Right atrium auricular region (tissue), 2 donors: ENCODE measurements at regions not wholly inside any gene's neighbourhood (a gene's known extent, or its start where the extent isn't known, plus 50 kb on each side); places are given as distances from the start of the nearest gene placed in this dataset.

ENCODE experiments used
- DNase-seq: peaks from one replicate; pipeline ENCODE4 v3.0.0-alpha.2; 2019; ENCODE audit warnings: low spot score
- H3K27ac ChIP-seq, 2 donors: fragments of 200-600 bp; sonication (generic); 1 replicate in 1 of 2; 2 replicates in 1 of 2; pipeline ENCODE4 v1.5.1; 2016 to 2019
- H3K27me3 ChIP-seq, 2 donors: fragments of 200-600 bp; sonication (generic); one replicate each; pipeline versions ENCODE4 v1.5.1 to v1.6.0; 2017 to 2019
- H3K36me3 ChIP-seq: fragments of 200-600 bp; sonication (generic); one replicate; pipeline ENCODE4 v1.5.1; 2016
- H3K4me1 ChIP-seq, 2 donors: fragments of 200-600 bp; sonication (generic); one replicate each; pipeline versions ENCODE4 v1.5.1 to v1.6.0; 2017 to 2019
- H3K4me3 ChIP-seq, 2 donors: fragments of 200-600 bp; sonication (generic); 1 replicate in 1 of 2; 2 replicates in 1 of 2; pipeline ENCODE4 v1.5.1; 2017 to 2019; ENCODE audit warnings: mild to moderate bottlenecking in 1 of 2, moderate library complexity in 1 of 2
- H3K9me3 ChIP-seq, 2 donors: fragments of 200-600 bp; sonication (generic); one replicate each; pipeline ENCODE4 v1.5.1; 2019
- CTCF ChIP-seq, 2 donors: fragments of 200-600 bp; sonication (generic); IDR thresholded peaks; one replicate each; pipeline ENCODE4 v1.5.1; 2019; ENCODE audit warnings: antibody characterized with exemption in 2 of 2

DNA sequence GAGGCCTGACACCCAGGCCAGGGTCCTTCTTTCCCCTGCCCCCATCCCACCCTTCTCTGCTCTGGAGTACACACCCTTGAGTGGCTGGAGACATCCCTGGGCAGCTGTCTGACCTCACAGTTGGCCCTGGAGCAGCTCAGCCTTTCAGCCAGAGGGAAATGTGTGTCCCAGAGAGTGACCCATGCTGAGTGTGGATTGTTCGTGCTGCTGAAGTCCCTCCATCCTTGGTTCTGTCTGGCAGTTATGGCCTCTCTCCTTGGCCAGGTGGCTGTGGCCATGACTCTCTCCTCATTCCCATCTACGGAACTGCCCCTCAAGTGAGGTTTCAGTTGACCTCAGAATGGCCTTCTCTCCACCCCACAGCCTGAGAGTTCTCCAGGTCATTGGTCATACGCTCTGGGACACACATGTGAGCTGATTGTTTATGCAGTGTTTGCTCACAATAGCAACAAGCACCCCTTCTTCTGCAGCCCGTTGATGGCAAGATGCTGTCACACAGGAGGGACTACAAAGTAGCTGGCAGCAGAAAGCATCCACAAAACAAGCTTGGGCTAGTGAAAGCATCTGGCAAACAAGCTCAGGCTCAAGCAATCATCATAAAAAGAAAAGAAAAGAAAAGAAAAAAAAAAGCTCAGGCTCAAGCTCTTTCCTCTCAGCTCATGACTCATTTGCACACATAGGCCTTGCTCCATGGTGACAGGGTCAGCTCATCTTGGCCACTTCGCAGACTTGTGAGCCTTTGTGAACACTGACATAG, 55.3 kb upstream of the ITGA11 start:
- no peak for TF ChIP-seq CTCF (IDR thresholded peaks at IDR 0.05)
- Histone ChIP-seq H3K27me3 (no peaks in the 10 kb centered on the region), H3K36me3 (no peaks in the 10 kb centered on the region), H3K27ac (peak overlapping the region; percentile 68 to 69), H3K4me1 (peaks cover 0 to 38% of the 10 kb centered on the region in 2 donors), H3K9me3 (no peaks in the 10 kb centered on the region), H3K4me3 (no peak overlapping the region)
- DNase-seq = no peak

DNA sequence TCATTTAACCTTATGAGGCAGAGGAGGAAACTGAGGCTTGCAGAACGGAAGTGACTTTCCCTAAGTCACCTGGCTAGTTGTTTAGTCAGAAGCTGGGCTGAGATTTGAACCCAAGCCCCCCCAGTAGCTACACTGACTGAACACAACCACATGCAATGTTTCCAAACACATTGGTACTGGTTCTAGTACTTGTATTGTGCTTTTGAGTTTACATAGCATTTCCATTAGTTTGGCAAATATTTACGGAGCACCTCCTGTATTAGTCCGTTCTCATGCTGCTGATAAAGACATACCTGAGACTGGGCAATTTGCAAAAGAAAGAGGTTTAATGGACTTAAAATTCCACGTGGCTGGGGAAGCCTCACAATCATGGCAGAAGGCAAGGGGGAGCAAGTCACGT, 56.3 kb upstream of the ITGA11 start:
- no peaks in the 10 kb centered on the region for H3K36me3 ChIP-seq
- no peak overlapping the region for H3K4me3 ChIP-seq
- H3K4me1 ChIP-seq = peaks cover 0 to 39% of the 10 kb centered on the region in 2 donors
- peak overlapping the region; percentile 68 to 69 for H3K27ac ChIP-seq
- TF ChIP-seq CTCF (IDR thresholded peaks at IDR 0.05) = no peak
- H3K9me3 ChIP-seq = no peaks in the 10 kb centered on the region
- no peak for DNase-seq
- H3K27me3 ChIP-seq = no peaks in the 10 kb centered on the region

DNA sequence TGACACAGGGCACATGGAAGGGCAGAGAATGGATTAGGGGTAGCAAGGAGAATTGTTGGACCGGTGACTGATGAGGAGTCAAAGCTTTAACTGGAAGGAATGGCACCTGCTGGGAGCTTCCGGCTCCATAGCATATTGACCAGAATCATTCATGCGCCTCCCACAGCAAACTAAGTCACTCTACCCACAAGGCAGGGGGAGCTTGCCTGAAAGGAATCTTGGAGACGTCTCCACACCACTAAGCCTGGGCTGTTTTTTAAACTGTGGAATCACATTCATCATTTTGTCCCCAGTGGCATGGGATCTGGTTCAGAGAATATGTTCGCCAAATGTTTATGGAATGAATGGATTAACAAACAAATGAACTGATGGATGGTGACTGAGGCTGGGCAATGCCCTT, 57.0 kb upstream of the ITGA11 start:
- no peak overlapping the region for H3K4me3 ChIP-seq
- H3K9me3 ChIP-seq = no peaks in the 10 kb centered on the region
- no peaks in the 10 kb centered on the region for H3K36me3 ChIP-seq
- no peak overlapping the region for H3K27ac ChIP-seq
- no peak for TF ChIP-seq CTCF (IDR thresholded peaks at IDR 0.05)
- DNase-seq = no peak
- no peaks in the 10 kb centered on the region for H3K27me3 ChIP-seq
- peaks cover 0 to 44% of the 10 kb centered on the region in 2 donors for H3K4me1 ChIP-seq

DNA sequence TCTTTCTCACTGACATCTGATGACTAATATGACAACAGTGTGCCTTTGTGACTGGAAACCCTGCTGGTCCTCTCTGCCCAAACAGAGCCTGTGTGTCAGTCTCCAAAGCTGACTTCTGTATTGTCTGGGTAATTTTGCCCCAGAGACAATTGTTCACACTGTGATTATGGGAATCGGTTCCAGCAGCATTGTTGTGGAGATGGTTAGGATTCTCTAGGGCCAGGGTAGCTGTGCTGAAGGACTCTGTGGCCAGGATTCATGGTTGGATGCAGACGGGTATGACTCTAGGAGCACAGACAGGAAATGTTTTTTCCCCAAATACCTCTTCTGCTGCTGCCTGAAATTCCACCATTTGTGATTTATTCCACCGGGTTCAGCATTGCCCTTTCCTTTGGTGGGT, 57.5 kb upstream of the ITGA11 start:
- no peak for DNase-seq
- Histone ChIP-seq H3K27ac (no peak overlapping the region), H3K4me3 (no peak overlapping the region), H3K9me3 (no peaks in the 10 kb centered on the region), H3K36me3 (no peaks in the 10 kb centered on the region), H3K4me1 (peaks cover 0 to 43% of the 10 kb centered on the region in 2 donors), H3K27me3 (no peaks in the 10 kb centered on the region)
- no peak for TF ChIP-seq CTCF (IDR thresholded peaks at IDR 0.05)

GRCh38 chr15:68491415-68492106, 59.6 kb upstream of the ITGA11 start:
- Histone ChIP-seq H3K27me3 (no peaks in the 10 kb centered on the region), H3K4me1 (peaks cover 0 to 23% of the 10 kb centered on the region in 2 donors), H3K9me3 (no peaks in the 10 kb centered on the region), H3K4me3 (no peak overlapping the region), H3K36me3 (no peaks in the 10 kb centered on the region), H3K27ac (no peak overlapping the region)
- DNase-seq = no peak
- no peak for TF ChIP-seq CTCF (IDR thresholded peaks at IDR 0.05)
